A673 (cell line): ENCODE measurements at regions not wholly inside any gene's neighbourhood (a gene's known extent, or its start where the extent isn't known, plus 50 kb on each side); places are given as distances from the start of the nearest gene placed in this dataset.

Source experiments
- EZH2 ChIP-seq: fragments of 200-600 bp; sonication (generic); IDR thresholded peaks from 2 replicates; pipeline ENCODE4 v1.6.1; 2017; ENCODE audit warnings: borderline replicate concordance, low read depth, mild to moderate bottlenecking, mixed read lengths, antibody characterized with exemption, low read length; ENCODE audit not compliant: poor library complexity, severe bottlenecking
- TF ChIP-seq, protein P1 (sequence below): fragments of 300-800, 200-600 bp; sonication (generic); conservative IDR thresholded peaks from 2 replicates; pipeline ENCODE4 v1.5.1; 2017; ENCODE audit warnings: low read depth, mild to moderate bottlenecking, antibody characterized with exemption, low read length, moderate library complexity, mixed read lengths

DNA sequence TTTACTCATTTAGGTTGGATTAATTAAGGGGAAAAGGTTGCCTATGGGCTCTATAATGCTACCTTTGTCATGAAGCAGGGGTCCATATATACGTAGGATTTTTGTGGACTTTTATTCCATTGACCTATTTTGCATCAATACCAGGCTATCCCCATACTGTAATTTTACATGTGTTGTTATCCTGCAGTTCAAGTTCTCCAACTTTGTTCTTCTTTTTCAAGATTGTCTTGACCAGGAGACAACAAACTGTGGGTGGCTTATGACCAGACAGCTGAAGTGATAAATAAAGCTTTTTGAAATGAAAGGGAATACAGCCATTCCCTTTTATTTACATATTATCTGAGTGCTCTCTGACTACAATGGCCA, 345.7 kb downstream of the BARHL2 start:
- TF ChIP-seq, protein P1, sequence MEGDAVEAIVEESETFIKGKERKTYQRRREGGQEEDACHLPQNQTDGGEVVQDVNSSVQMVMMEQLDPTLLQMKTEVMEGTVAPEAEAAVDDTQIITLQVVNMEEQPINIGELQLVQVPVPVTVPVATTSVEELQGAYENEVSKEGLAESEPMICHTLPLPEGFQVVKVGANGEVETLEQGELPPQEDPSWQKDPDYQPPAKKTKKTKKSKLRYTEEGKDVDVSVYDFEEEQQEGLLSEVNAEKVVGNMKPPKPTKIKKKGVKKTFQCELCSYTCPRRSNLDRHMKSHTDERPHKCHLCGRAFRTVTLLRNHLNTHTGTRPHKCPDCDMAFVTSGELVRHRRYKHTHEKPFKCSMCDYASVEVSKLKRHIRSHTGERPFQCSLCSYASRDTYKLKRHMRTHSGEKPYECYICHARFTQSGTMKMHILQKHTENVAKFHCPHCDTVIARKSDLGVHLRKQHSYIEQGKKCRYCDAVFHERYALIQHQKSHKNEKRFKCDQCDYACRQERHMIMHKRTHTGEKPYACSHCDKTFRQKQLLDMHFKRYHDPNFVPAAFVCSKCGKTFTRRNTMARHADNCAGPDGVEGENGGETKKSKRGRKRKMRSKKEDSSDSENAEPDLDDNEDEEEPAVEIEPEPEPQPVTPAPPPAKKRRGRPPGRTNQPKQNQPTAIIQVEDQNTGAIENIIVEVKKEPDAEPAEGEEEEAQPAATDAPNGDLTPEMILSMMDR, result no peak
- TF ChIP-seq EZH2, result no peak
